Fibroblast of mammary gland (primary cell): ENCODE measurements at regions not wholly inside any gene's neighbourhood (a gene's known extent, or its start where the extent isn't known, plus 50 kb on each side); places are given as distances from the start of the nearest gene placed in this dataset.

Source experiments
- DNase-seq: peaks from one replicate; pipeline ENCODE4 v3.0.0-alpha.2; 2010; ENCODE audit warnings: low read depth
- H3K4me3 ChIP-seq: 2 replicates; pipeline ENCODE4 v1.5.1; 2011; ENCODE audit warnings: low read depth, mild to moderate bottlenecking, low read length, moderate library complexity; ENCODE audit not compliant: control insufficient read depth
- TF ChIP-seq, protein P1 (sequence below): conservative IDR thresholded peaks from 2 replicates; pipeline ENCODE4 v1.5.1; 2011; ENCODE audit warnings: low read depth, low read length, inconsistent platforms; ENCODE audit not compliant: control insufficient read depth, insufficient read depth

DNA sequence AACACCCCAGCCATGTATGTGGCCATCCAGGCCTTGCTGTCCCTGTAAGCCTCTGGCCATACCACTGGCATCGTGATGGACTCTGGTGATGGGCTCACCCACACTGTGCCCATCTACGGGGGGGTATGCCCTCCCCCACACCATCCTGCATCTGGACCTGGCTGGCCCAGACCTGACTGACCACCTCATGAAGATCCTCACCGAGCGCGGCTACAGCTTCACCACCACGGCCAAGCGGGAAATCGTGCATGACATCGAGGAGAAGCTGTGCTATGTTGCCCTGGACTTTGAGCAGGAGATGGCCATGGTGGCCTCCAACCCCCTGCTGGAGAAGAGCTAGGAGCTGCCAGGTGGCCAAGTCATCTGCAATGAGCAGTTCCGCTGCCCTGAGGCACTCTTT, 80.4 kb upstream of the ZCCHC2 start:
- DNase-seq, result no peak
- TF ChIP-seq, protein P1, sequence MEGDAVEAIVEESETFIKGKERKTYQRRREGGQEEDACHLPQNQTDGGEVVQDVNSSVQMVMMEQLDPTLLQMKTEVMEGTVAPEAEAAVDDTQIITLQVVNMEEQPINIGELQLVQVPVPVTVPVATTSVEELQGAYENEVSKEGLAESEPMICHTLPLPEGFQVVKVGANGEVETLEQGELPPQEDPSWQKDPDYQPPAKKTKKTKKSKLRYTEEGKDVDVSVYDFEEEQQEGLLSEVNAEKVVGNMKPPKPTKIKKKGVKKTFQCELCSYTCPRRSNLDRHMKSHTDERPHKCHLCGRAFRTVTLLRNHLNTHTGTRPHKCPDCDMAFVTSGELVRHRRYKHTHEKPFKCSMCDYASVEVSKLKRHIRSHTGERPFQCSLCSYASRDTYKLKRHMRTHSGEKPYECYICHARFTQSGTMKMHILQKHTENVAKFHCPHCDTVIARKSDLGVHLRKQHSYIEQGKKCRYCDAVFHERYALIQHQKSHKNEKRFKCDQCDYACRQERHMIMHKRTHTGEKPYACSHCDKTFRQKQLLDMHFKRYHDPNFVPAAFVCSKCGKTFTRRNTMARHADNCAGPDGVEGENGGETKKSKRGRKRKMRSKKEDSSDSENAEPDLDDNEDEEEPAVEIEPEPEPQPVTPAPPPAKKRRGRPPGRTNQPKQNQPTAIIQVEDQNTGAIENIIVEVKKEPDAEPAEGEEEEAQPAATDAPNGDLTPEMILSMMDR, result no peak
- no peak overlapping the region for H3K4me3 ChIP-seq

DNA sequence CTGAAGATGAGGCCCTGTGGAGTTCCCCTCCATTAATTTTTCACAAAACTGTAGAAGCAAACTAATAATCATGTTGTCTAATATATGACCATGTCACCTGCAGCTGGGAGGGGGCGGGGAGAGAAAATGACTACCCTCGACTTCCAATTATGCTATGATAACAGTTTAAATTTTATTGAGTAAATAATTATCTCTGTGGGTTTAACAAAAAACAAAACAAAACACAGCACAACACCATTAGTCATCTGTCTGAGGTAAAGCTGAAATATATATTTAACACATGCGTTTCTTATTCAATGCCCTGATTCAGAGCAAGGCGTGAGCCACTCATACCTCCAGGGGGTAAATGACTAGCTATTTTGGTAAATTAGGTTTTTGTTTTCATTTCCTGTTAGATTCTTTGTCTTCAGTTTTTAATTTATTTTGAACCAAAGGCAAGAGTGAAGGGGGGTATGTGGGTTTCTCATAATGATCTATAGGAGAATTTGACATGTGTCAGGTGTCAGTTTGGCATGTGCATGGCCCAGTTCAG, 77.4 kb upstream of the ZCCHC2 start:
- TF ChIP-seq, protein P1, result no peak
- H3K4me3 ChIP-seq, result no peak overlapping the region

DNA sequence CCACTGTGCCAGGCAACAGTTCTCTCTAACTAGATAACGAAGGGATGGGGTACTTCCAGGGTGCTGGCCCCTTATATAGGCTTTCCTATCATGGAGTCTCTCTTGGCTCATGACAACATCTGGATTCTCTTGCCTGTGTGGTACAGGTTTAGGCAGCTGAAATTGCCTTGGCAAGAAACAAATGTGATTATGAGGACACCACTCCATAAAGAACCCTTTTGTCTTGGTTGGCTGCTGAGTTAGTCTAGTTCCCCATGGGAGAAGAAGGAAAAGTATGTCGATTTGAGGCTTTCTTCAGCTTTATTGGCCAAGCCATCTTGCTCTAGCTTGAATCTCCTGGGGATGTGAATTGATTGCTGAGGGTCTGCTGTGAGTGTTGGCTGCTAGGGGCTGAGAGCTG, 76.3 kb upstream of the ZCCHC2 start:
- no peak for DNase-seq
- TF ChIP-seq, protein P1, result no peak
- no peak overlapping the region for H3K4me3 ChIP-seq

More for the DNA sequence above, 77.4 kb upstream of the ZCCHC2 start:
- DNase-seq, result no peak

DNA sequence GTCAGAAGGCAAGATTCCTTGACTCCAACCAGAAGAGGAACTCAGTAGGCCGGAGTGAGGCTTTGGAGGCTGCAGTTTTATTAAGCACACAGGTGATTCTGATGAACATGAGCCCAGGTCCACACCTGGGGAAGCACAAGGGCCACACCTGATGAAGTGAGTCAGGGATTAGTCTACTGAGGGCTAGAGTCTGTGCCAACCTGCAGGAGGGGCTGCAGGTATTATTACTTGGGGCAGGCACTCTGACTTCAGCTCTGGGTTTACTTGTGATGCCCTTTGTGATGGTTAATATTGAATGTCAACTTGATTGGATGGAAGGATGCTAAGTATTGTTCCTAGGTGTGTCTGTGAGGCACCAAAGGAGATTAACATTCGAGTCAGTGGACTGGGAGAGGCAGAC, 75.2 kb upstream of the ZCCHC2 start:
- no peak overlapping the region for H3K4me3 ChIP-seq
- DNase-seq, result no peak
- TF ChIP-seq, protein P1, result no peak

DNA sequence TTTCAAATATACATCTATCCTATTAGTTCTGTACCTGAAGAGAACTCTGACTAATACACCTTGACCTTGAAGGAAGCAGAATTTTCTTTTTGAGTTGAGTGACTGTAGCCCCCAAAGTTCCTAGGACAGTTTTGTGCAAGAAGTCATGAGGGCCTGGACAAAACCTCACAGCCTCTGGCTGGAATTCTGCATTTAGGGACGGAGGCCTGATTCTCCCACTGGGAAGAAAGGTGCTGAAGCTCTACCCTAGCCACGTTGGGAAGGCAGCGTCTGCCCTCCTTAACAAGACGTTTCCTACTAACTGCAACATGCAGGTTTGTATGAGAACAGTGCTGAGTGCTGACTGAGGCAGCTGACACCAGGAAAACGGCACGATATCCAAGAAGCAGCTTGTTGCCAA, 74.4 kb upstream of the ZCCHC2 start:
- TF ChIP-seq, protein P1, result no peak
- no peak for DNase-seq
- H3K4me3 ChIP-seq, result no peak overlapping the region

DNA sequence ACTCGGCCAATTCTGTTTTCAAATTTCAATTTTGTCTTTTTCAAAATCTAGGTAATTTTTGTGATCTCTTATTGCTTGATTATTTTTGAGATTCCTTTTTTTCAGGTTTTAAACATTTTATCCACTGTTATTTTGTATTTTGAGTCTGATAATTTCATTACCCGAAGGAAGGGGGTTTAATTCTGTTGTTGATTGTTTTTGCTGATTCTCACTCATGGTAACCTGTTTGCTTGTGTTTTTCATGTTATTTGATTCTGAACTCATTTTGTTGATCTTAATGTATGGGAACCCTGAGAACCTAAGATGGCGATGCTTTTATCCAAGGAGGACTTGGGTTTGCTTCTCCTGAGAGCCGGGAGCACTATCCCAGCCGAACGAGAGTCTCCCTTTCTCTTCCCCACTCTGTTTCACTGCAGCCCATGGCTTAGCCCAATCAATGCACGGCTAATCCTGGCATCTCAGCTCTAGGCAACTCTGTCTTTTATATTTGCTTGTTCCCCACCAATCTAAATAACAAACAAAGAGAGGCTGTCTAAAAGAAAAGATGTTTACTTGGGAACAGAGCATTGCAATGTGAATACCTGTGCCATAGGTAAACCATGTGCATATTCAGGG, 73.2 kb upstream of the ZCCHC2 start:
- H3K4me3 ChIP-seq, result no peak overlapping the region
- TF ChIP-seq, protein P1, result no peak
- DNase-seq, result no peak
